RKO (cell line): ENCODE measurements at regions not wholly inside any gene's neighbourhood (a gene's known extent, or its start where the extent isn't known, plus 50 kb on each side); places are given as distances from the start of the nearest gene placed in this dataset.
"Not testable (repeated sequence)": the region's sequence is repeated elsewhere in the genome, so short reads cannot be mapped to it uniquely, and the experiment has no call there.

Experiments
- DNase-seq: peaks from one replicate; pipeline ENCODE4 v3.0.0-alpha.2; 2016; ENCODE audit warnings: low spot score

DNA sequence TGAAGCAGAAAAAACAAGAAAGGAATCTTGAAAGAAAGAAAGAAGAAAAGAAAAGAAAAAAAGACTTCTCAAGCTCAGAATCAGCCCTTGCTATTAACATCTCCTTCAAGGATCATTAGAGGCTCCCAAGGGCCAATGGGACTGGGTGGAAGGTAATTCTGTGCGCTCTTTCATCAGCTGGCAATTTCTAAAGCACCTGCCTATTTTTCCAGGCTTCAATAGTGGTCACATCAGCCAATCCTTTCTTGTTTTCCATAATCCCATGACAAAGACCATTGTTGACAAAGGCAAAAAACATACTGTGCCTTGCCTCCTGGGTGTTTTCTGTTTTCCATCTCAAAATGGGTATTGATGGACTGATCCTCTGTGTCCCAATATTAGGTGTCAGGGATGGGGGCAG is 88.2 kb upstream of the TSC22D1 start:
- no peak for DNase-seq

DNA sequence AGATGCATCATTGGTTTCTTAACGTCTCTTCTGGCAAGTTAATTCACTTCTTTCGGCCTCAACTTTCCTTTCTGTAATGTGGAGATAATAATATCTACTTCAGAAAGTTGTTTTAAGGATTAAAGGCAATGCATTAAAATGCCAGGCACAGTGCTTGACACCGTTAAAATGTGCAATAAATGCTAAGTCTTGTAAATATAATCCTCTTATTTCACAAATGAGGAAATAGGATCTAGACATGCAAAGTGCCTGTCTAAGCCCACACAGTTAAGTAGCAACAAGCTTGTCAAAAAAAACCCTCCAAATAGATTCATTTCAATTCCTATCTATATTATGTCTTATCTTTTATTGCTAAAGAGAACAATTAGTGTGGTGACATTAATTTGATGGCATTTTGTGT is 86.4 kb upstream of the TSC22D1 start:
- no peak for DNase-seq

DNA sequence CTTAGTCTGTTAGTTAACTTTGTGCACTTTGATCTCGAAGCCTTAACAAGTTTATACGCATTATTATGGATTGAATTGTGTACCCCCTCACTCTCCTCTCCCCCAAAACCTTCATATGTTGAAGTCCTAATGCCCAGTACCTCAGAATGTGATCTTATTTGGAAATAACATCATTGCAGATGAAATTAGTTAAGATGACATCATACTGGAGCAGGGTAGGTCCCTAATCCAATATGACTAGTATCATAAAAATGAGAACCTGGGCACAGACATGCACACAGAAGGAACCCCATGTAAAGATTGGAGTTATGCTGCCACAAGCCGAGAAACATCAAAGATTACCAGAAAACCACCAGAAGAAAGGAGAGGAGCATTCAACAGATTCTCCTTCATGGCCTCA is 85.8 kb upstream of the TSC22D1 start:
- no peak for DNase-seq

DNA sequence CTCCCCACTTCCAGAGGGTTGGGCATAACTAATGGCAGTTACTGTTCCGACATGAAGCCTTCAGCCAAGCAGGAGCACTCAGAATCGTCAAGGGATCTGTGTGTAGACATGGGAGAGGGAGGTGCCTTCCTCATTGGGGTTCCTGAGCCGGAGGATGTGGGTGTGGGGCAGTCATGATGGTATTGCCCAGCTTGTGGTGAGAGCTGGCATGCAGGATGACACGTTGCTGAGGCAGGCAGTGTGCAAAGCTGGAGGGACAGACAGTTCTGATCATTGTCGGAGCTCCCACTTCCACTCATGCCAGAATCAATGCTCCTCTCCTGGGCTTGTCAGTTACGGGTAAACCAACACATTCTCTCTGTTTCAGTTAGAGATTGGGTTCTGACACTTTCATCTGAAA is 83.9 kb upstream of the TSC22D1 start:
- no peak for DNase-seq

DNA sequence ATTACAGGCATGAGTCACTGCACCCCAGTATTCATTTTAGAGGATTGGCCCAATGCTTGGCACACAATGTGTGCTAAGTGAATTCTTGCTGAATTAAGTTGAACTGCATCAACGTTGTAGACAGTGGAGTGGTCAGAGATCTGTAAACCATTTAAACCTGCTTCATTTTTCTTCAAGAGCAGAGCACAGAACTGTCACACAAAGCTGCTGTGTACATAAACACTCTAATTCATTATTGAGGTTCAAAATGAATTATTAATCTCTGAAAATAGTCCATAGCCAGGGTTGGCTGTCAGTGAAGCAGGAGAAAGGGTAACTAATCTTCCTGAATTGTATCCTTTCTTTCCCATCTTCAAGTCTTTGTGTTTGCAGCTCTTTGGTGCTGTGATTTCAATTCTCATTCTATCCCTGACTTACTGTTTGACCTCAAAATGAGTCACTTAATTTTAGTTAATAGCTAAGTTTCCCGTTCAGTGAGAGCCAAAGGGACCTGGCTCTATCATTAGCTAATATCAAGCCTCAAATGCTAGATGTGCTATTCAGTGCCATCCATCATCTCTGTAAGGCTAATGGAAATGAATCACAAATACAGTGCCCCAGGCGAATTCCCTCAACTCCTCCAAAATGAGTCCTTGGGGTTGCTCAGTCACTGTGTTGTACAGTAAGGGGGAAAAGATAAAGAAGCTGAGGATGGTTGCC is 77.0 kb upstream of the TSC22D1 start:
- no peak for DNase-seq

DNA sequence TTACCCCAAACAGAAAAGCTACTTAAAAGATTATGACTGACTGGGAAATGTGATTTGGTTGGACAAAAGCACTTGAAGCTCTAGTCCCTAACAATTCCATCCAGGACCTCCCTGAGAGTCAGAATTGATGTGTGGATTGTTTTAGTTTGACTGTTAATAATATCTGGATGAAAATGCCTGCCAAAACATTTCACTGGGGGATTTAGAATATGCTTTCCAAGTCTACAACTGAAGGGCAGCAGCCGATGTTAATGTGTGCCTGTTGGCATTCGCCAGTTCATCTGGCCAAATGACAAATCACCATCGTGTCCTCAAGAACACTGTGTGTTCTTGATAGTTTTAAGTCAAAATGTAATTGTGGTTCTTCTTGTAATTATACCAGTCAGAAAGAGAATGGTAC is 76.0 kb upstream of the TSC22D1 start:
- no peak for DNase-seq

DNA sequence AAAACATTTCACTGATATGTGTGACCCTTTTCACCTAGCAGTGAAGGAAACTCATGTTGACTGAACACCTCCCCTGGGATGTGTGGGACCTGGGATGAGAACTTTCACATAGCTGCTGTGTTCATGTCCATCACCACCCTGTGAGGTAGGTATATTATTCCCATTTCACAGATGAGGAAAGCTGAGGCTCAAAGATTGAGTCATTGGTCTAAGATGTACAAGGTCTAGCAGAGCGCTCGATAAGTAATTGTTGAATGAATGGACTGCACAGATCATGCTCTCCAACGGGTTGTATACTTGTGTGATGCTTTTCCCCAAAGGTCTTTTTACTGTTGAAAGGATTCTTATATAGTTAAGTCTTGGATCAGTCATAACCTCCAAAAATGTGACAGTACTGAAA is 75.6 kb upstream of the TSC22D1 start:
- DNase-seq, result no peak

DNA sequence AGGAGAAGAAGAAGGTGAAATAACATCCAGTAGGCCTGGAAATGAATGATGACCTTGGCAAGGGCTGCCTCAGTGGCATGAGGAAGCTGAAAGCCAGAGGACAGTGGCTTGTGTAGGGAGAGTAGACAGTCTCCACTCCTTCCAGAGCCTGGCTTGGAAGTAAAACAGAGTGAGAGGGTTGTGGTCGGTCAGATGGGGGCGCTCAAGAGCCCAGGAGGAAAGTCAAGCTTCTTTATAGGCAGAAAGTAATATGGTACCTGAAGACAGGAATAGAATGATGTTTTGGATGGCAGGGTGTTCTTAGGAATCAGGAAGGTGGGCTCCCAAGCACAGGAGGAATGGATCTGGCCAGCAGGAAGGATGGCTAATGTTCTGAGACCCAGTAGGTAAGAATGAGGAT is 75.1 kb upstream of the TSC22D1 start:
- DNase-seq, result no peak

DNA sequence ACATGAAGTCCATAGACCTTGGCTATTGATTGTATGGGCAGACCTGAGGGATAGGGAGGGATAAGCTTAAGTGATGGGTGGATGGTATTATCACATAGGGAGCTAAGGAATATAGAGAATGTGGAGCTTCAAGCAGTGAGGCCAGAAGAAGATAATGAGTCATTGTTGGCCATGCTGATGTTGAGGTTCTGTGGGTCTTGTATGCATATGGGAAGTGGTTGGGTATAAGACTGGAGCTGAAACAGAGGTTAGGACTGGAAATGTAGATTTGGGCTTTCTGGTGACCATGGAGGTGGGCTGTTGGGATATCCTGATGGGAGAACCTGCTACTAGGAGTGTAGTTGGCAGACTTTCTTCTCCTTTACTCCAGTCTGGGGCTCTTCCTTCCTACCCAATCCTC is 73.7 kb upstream of the TSC22D1 start:
- DNase-seq, result no peak

DNA sequence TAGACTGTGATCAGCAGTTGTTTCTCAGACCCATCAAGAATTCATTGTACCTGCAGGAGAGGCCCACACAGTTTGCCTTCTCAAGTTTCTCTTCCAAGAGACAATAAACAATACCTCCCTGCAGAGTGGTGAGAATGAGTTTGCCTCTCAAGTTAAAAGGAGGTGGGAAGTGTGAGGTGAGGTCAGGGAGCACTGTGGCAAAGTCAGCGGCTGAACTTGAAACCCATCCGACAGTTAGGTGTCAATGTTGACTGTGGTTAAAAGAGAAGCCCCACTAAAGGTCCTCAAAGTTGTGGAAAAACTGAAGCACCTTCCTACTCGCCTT is 72.9 kb upstream of the TSC22D1 start:
- DNase-seq, result no peak

DNA sequence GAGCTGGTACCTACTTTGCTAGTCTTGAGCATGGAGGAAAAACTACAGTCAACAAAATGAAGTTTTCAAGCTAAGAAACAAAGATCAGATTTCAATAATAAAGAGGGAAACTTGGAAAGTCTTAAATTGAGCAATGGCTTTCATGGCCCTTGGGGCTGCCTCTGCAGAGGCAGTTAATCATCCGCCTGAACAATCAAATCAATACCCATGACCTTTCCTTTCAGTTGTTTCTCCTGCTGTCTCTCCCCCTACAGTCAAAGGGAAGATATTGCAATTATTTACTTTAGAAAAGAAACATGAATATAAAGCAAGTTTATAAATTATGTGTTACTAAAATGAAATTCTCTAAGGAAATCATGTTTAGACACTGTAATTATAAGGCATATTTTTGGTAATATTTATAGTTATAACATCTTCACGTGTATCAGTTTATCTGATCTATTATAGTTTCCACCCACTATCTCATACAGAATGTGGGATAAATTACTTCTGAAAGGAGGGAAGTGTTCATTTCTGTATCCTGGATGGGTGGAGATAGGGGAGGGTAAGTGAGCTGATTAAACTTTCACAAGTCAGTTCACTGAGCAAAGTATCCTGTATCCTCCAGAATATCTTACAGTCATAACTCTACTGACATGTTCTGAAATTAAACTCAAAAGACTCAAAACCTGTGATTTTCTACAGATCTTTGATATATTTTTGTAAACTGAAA is 72.4 kb upstream of the TSC22D1 start:
- peak; percentile 23 for DNase-seq

DNA sequence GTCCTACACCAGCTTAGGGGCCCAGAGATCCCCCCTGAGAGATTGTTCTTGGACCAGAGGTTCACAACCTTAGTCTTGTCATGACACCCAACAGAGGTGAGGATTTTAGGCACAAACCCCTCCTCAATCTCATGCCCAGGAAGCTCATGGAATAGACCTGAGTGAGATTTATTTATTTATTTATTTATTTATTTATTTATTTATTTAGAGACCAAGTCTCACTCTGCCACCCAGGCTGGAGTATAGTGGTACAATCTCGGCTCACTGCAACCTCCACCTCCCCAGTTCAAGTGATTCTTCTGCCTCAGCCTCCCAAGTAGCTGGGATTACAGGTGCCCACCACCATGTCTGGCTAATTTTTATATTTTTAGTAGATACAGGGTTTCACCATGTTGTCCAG is 71.4 kb upstream of the TSC22D1 start:
- not testable (repeated sequence) for DNase-seq

DNA sequence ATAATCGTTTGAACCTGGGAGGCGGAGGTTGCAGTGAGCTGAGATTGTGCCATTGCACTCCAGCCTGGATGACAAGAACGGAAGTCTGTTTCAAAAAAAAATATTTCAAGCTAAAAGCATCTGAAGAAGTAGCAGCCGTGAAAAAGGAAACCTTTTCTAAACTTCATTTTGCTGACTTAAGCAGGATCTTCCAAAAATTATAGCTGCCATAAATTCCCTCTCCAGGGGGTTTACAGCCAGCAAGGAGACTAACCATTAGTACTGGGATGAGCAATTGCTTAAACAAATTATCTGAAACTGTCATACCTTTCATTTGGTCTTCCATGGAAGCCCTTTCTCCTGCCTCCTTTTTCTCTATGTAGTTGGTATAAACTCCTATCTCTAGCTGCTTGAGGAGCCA is 69.9 kb upstream of the TSC22D1 start:
- no peak for DNase-seq

DNA sequence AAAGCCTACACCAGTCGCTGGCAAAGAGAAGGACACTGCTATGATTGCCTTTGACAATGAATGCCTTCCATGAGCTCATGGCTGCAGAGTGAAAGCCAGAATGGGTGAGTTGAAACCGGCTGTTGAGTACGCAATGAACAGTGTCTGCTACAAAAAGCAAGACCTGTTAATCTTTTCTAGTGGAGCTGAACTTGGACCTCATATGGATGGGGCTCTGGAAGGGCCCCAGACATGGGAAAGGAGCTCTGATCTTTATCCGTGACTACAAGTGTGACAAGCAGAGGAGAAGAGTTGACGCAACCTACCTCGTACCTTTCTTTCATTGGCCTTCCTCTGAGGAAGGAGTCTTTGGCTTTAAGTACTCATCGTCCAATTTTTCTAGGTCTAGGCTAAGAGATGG is 67.1 kb upstream of the TSC22D1 start:
- no peak for DNase-seq

DNA sequence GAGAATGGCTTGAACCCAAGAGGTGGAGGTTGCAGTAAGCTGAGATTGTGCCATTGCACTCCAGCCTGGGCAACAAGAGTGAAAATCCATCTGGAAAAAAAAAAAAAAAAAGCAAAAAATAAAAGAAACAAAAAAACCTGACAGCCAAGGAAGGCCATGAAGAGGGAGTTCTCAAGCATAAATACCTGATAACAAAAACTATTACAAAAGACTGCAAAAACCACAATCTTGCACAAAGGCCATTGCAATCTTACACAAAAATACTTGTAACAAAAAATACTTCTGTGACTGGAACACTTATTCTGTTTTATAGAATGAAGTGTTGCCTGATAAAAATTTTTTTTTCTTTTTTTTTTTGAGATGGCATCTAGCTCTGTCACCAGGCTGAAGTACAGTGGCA is 61.5 kb upstream of the TSC22D1 start:
- DNase-seq, result no peak

DNA sequence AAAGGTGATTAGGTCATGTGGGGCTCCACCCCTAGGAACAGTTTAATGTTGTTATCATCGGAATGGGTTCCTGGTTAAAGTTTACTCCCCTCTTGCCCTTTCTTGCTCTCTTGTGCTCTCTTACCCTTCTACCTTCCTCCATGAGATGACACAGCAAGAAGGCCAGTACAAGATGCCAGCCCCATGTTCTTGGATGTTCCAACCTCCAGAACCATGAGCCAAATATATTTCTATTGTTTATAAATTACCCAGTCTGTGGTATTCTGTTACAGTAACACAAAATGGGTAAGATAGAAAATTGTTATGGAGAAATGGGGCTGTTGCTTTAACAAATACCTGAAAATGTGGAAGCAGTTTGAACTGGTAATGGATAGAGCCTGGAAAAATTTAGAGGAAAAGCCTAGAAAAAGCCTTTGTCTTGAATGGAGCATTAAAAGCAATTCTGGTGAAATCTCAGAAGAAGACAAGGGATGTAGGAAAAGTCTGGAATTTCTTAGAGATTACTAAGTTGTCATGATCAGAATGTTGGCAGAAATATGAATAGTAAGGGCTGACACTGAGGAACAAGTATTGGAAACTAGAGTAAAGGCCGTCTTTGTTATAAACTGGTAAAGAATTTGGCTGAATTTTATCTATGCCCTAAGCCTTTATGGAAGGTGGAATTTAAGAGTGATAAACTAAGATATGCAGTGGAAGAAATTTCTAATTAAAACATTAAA is 53.5 kb upstream of the TSC22D1 start:
- no peak for DNase-seq

DNA sequence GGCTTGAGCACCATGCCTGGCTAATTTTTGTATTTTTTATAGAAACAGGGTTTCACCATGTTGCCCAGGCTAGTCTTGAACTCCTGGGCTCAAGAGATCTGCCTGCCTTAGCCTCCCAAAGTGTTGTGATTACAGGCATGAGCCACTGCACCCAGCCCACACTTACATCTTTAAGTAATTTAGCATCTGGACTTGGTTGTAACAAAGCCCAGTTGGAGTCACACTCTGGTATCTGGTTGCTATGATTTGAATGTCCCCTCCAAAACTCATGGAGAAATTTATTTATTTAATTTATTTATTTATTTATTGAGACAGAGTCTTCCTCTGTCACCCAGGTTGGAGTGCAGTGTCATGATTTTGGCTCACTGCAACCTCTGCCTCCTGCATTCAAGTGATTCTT is 52.7 kb upstream of the TSC22D1 start:
- not testable (repeated sequence) for DNase-seq

DNA sequence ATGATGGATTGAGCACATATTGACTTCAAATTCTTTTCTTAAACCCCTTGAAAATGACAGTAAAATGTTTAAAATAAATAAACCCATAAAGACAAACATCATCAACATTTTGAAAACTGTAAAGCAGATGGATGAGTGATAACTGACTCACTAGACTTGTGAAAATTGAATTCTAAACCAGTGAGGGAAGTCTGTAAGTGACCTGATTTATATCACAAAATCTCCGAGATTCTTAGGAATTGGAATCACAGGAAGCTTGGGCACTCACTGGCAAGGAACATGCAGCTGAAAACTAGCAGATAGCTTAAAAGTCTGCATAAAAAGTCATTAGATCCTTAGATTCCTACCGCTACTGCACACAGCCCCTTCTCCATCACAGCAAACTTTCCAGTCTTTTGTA is 51.3 kb upstream of the TSC22D1 start:
- DNase-seq, result peak; percentile 17

DNA sequence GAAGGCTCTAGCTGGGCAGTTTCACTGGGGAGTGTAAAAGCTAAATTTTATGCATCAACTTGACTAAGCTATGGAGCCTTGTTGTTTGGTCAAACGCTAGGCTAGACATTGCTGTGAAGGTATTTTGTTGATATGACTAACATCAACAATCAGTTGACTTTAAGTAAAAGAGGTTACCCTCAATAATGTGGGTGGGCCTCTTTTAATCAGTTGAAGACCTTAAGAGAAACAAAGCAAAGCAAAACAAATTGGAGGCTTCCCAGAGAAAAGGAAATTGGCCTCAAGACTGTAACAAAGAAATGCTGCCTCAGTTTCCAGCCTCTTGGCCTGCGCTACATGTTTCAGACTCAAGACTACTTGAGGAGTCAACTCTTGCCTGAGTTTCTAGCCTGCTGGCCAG is 50.0 kb upstream of the TSC22D1 start:
- DNase-seq, result no peak
